Mesenchymal stem cell (in vitro differentiated cells and primary cell): ENCODE measurements at regions not wholly inside any gene's neighbourhood (a gene's known extent, or its start where the extent isn't known, plus 50 kb on each side); places are given as distances from the start of the nearest gene placed in this dataset.

Experiments used
- DNase-seq: peaks from one replicate; pipeline ENCODE4 v3.0.0-alpha.2; 2013
- H2AFZ ChIP-seq: one replicate; pipeline ENCODE4 v1.6.1; 2013; ENCODE audit warnings: low read depth, mild to moderate bottlenecking, control low read depth, inconsistent platforms, low read length, moderate library complexity
- H2AK5ac ChIP-seq: 2 replicates; pipeline ENCODE4 v1.6.1; 2013; ENCODE audit warnings: low read length, moderate library complexity, mild to moderate bottlenecking, inconsistent platforms; ENCODE audit not compliant: severe bottlenecking
- H2BK120ac ChIP-seq: one replicate; pipeline ENCODE4 v1.6.1; 2013; ENCODE audit warnings: low read depth, mild to moderate bottlenecking, inconsistent platforms, low read length, moderate library complexity
- H2BK12ac ChIP-seq, 2 experiments: one replicate each; pipeline ENCODE4 v1.6.1; 2013; ENCODE audit warnings: inconsistent platforms in 2 of 2, low read length in 2 of 2, mild to moderate bottlenecking in 2 of 2, moderate library complexity in 2 of 2, control low read depth in 1 of 2
- H2BK15ac ChIP-seq: one replicate; pipeline ENCODE4 v1.6.1; 2013; ENCODE audit warnings: mild to moderate bottlenecking, low read depth, inconsistent platforms; ENCODE audit not compliant: poor library complexity, severe bottlenecking
- H2BK5ac ChIP-seq: 2 replicates; pipeline ENCODE4 v1.6.1; 2013; ENCODE audit warnings: low read depth, mild to moderate bottlenecking, low read length, control low read depth, inconsistent platforms; ENCODE audit not compliant: poor library complexity, severe bottlenecking
- H3K14ac ChIP-seq, 2 experiments: one replicate each; pipeline ENCODE4 v1.6.1; 2013; ENCODE audit warnings: inconsistent platforms in 2 of 2, low read length in 2 of 2, control low read depth in 1 of 2, mild to moderate bottlenecking in 1 of 2, moderate library complexity in 1 of 2
- H3K18ac ChIP-seq, 2 experiments: one replicate each; pipeline ENCODE4 v1.6.1; 2013; ENCODE audit warnings: inconsistent platforms in 2 of 2, low read length in 2 of 2, control low read depth in 1 of 2, low read depth in 1 of 2, mild to moderate bottlenecking in 1 of 2
- H3K23ac ChIP-seq, 2 experiments: one replicate each; pipeline ENCODE4 v1.6.1; 2013; ENCODE audit warnings: inconsistent platforms in 2 of 2, low read length in 2 of 2, mild to moderate bottlenecking in 2 of 2, moderate library complexity in 2 of 2, control low read depth in 1 of 2
- H3K27ac ChIP-seq: 2 replicates; pipeline ENCODE4 v1.5.1; 2013; ENCODE audit warnings: mild to moderate bottlenecking, moderate library complexity, low read length, control low read depth, inconsistent platforms; ENCODE audit not compliant: poor library complexity, severe bottlenecking
- H3K27me3 ChIP-seq, 2 experiments: 2 replicates each; pipeline versions ENCODE4 v1.6.1 to v1.7.0; 2013; ENCODE audit warnings: low read length in 2 of 2, mild to moderate bottlenecking in 2 of 2, moderate library complexity in 2 of 2, control low read depth in 1 of 2, inconsistent platforms in 1 of 2; ENCODE audit not compliant: control insufficient read depth in 1 of 2, insufficient read depth in 1 of 2
- H3K36me3 ChIP-seq, 2 experiments: 2 replicates each; pipeline versions ENCODE4 v1.6.1 to v1.7.0; 2013; ENCODE audit warnings: low read length in 2 of 2, control low read depth in 1 of 2, inconsistent platforms in 1 of 2, low read depth in 1 of 2, mild to moderate bottlenecking in 1 of 2; ENCODE audit not compliant: insufficient read depth in 2 of 2, control insufficient read depth in 1 of 2
- H3K4ac ChIP-seq, 2 experiments: one replicate each; pipeline ENCODE4 v1.6.1; 2013; ENCODE audit warnings: inconsistent platforms in 2 of 2, low read length in 2 of 2, mild to moderate bottlenecking in 2 of 2, moderate library complexity in 2 of 2, control low read depth in 1 of 2, low read depth in 1 of 2
- H3K4me1 ChIP-seq: 2 replicates; pipeline ENCODE4 v1.6.1; 2013; ENCODE audit warnings: low read depth, low read length, control low read depth; ENCODE audit not compliant: control insufficient read depth, insufficient read depth
- H3K4me2 ChIP-seq: 2 replicates; pipeline ENCODE4 v1.6.1; 2013; ENCODE audit warnings: low read length, mild to moderate bottlenecking, inconsistent platforms; ENCODE audit not compliant: poor library complexity, severe bottlenecking
- H3K4me3 ChIP-seq, 2 experiments: 2 replicates each; pipeline versions ENCODE4 v1.5.1 to v1.7.0; 2013; ENCODE audit warnings: low read length in 2 of 2, mild to moderate bottlenecking in 2 of 2, control low read depth in 1 of 2, low read depth in 1 of 2; ENCODE audit not compliant: insufficient read depth in 1 of 2
- H3K79me1 ChIP-seq: replicated peaks from 2 replicates; pipeline ENCODE4 v1.6.1; 2013; ENCODE audit warnings: mild to moderate bottlenecking, control low read depth, low read length, inconsistent platforms; ENCODE audit not compliant: poor library complexity, severe bottlenecking
- H3K9ac ChIP-seq: 2 replicates; pipeline ENCODE4 v1.7.0; 2013; ENCODE audit warnings: mild to moderate bottlenecking, low read length, moderate library complexity
- H3K9me3 ChIP-seq: 2 replicates; pipeline ENCODE4 v1.7.0; 2013; ENCODE audit warnings: mild to moderate bottlenecking, low read length; ENCODE audit not compliant: control insufficient read depth
- H4K8ac ChIP-seq: one replicate; pipeline ENCODE4 v1.6.1; 2013; ENCODE audit warnings: inconsistent platforms, mild to moderate bottlenecking, low read length, moderate library complexity
- H4K91ac ChIP-seq: one replicate; pipeline ENCODE4 v1.6.1; 2013; ENCODE audit warnings: mild to moderate bottlenecking, low read length, inconsistent platforms
- WGBS: methylation state at CpG from one replicate; pipeline ENCODE4 v1.1.7; 2013; ENCODE audit warnings: mixed read lengths; 5-methylcytosine and 5-hydroxymethylcytosine counted together

DNA sequence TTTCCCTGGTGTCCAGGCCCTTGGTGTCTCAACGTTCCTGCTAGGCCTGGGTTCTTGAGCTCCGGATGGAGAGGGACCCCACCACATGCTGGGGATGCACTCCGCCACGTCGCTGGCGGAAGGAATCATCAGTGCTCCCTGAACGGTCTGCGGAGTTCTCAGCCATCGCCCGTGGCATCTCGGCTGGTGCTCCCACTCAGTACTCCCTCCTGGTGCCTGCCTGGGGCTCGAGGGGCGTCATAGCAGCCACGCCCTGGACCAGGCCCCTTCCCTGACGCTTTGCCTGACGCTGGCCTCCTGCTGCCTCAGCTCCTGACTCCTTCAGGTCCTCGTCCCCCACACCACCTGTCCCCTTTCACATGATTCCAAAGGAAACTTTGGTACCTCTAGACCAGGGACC, 95.9 kb upstream of the CIBAR2 start:
- H3K9ac ChIP-seq: no peak overlapping the region
- H3K9me3 ChIP-seq: no peaks in the 10 kb centered on the region
- no peak overlapping the region for H2BK120ac ChIP-seq
- H4K91ac ChIP-seq: peak overlapping the region; percentile 77
- DNase-seq: no peak
- peak overlapping the region in 1 of 2 experiments; percentile 92 for H2BK12ac ChIP-seq
- H2BK5ac ChIP-seq: no peak overlapping the region
- H3K79me1 ChIP-seq: peaks cover 18% of the 10 kb centered on the region
- H3K18ac ChIP-seq: peak overlapping the region in 1 of 2 experiments; percentile 95
- H3K14ac ChIP-seq: peak overlapping the region in 1 of 2 experiments; percentile 45
- H2AK5ac ChIP-seq: peak overlapping the region; percentile 29
- H3K27me3 ChIP-seq: no peaks in the 10 kb centered on the region
- peaks cover 65% of the 10 kb centered on the region for H3K4me1 ChIP-seq
- no peak overlapping the region for H3K4ac ChIP-seq
- H2BK15ac ChIP-seq: no peak overlapping the region
- WGBS: 93% methylated on average over 17 of the region's 17 CpGs
- H3K4me2 ChIP-seq: no peak overlapping the region
- no peak overlapping the region for H3K27ac ChIP-seq
- no peak overlapping the region for H2AFZ ChIP-seq
- H3K4me3 ChIP-seq: no peak overlapping the region
- no peak overlapping the region for H4K8ac ChIP-seq
- H3K23ac ChIP-seq: no peak overlapping the region
- H3K36me3 ChIP-seq: peaks cover 0 to 17% of the 10 kb centered on the region in 2 experiments

GRCh38 chr16:85208643-85209520, 96.6 kb upstream of the CIBAR2 start:
- Histone ChIP-seq H2BK12ac (peak overlapping the region in 1 of 2 experiments; percentile 92), H3K18ac (peak overlapping the region in 1 of 2 experiments; percentile 95), H2BK5ac (no peak overlapping the region), H3K9me3 (no peaks in the 10 kb centered on the region), H2BK120ac (peak overlapping the region; percentile 24), H3K14ac (no peak overlapping the region), H3K4me1 (peaks cover 66% of the 10 kb centered on the region), H3K4me3 (no peak overlapping the region), H3K4ac (peak overlapping the region; percentile 24 to 30), H4K91ac (peak overlapping the region; percentile 35), H2BK15ac (no peak overlapping the region), H3K27ac (no peak overlapping the region), H3K79me1 (peaks cover 20% of the 10 kb centered on the region), H3K9ac (no peak overlapping the region), H2AK5ac (no peak overlapping the region), H3K23ac (peak overlapping the region in 1 of 2 experiments; percentile 54), H3K4me2 (no peak overlapping the region), H4K8ac (peak overlapping the region; percentile 13), H3K36me3 (peaks cover 0 to 16% of the 10 kb centered on the region in 2 experiments), H3K27me3 (no peaks in the 10 kb centered on the region), H2AFZ (no peak overlapping the region)
- no peak for DNase-seq
- 89% methylated on average over 31 of the region's 38 CpGs for WGBS

GRCh38 chr16:85209526-85210121, 97.4 kb upstream of the CIBAR2 start:
- Histone ChIP-seq H2BK15ac (no peak overlapping the region), H2BK120ac (peak overlapping the region; percentile 24), H2AK5ac (peak overlapping the region; percentile 49), H2AFZ (no peak overlapping the region), H3K79me1 (peaks cover 20% of the 10 kb centered on the region), H3K4me2 (no peak overlapping the region), H3K36me3 (peaks cover 0 to 18% of the 10 kb centered on the region in 2 experiments), H3K9me3 (no peaks in the 10 kb centered on the region), H3K27ac (no peak overlapping the region), H3K4me1 (peaks cover 70% of the 10 kb centered on the region), H3K9ac (peak overlapping the region; percentile 39), H3K4me3 (no peak overlapping the region), H2BK12ac (peak overlapping the region in 1 of 2 experiments; percentile 82), H3K23ac (no peak overlapping the region), H3K14ac (peak overlapping the region in 1 of 2 experiments; percentile 37), H4K8ac (no peak overlapping the region), H2BK5ac (no peak overlapping the region), H4K91ac (peak overlapping the region; percentile 5), H3K4ac (peak overlapping the region in 1 of 2 experiments; percentile 65), H3K27me3 (no peaks in the 10 kb centered on the region), H3K18ac (peak overlapping the region in 1 of 2 experiments; percentile 84)
- DNase-seq: no peak
- WGBS: 77% methylated on average over 17 of the region's 17 CpGs
